ENCODE measurements at regions not wholly inside any gene's neighbourhood (a gene's known extent, or its start where the extent isn't known, plus 50 kb on each side); places are given as distances from the start of the nearest gene placed in this dataset.
"Not testable (repeated sequence)": the region's sequence is repeated elsewhere in the genome, so short reads cannot be mapped to it uniquely, and the experiment has no call there.

GRCh38 chr6:80504882-80505281, 398.4 kb downstream of the BCKDHB start:
- Histone ChIP-seq H3K4me3 (no peak overlapping the region), H3K27ac (no peak overlapping the region)
- TF ChIP-seq, protein P1, sequence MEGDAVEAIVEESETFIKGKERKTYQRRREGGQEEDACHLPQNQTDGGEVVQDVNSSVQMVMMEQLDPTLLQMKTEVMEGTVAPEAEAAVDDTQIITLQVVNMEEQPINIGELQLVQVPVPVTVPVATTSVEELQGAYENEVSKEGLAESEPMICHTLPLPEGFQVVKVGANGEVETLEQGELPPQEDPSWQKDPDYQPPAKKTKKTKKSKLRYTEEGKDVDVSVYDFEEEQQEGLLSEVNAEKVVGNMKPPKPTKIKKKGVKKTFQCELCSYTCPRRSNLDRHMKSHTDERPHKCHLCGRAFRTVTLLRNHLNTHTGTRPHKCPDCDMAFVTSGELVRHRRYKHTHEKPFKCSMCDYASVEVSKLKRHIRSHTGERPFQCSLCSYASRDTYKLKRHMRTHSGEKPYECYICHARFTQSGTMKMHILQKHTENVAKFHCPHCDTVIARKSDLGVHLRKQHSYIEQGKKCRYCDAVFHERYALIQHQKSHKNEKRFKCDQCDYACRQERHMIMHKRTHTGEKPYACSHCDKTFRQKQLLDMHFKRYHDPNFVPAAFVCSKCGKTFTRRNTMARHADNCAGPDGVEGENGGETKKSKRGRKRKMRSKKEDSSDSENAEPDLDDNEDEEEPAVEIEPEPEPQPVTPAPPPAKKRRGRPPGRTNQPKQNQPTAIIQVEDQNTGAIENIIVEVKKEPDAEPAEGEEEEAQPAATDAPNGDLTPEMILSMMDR (IDR thresholded peaks at IDR 0.05): no peak

DNA sequence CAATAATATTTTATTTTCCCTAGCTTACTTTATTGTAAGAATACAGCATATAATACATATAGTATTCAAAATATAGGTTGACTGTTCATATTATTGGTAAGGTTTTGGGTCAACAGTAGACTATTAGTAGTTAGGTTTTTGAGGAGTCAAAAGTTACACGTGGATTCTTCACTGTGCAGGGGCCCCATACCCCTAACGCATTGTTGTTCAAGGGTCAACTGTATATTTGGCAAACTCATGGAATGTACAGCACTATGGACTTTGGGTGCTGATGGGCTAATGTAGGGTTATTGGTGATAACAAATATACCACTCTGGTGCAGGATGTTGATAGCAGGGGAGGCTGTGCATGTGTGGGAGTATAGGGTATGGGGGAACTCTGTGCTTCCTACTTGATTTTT, 397.2 kb downstream of the BCKDHB start:
- TF ChIP-seq, protein P1 (IDR thresholded peaks at IDR 0.05): no peak
- DNase-seq: no peak
- no peak overlapping the region for H3K4me3 ChIP-seq
- no peaks in the 10 kb centered on the region for H3K27me3 ChIP-seq
- no peaks in the 10 kb centered on the region for H3K36me3 ChIP-seq
- ATAC-seq: no peak
- intact Hi-C loops (cut with DNase I): no loop called here
- no peaks in the 10 kb centered on the region for H3K9me3 ChIP-seq
- no peaks in the 10 kb centered on the region for H3K4me1 ChIP-seq
- no peak overlapping the region for H3K27ac ChIP-seq

More at GRCh38 chr6:80504882-80505281, 398.4 kb downstream of the BCKDHB start:
- Histone ChIP-seq H3K36me3 (no peaks in the 10 kb centered on the region), H3K27me3 (no peaks in the 10 kb centered on the region), H3K9me3 (no peaks in the 10 kb centered on the region), H3K4me1 (no peaks in the 10 kb centered on the region)
- DNase-seq (no peak), ATAC-seq (no peak)
- intact Hi-C loops (cut with DNase I): no loop called here

- no peaks in the 10 kb centered on the region for H3K4me1 ChIP-seq
- no peak overlapping the region for H3K4me3 ChIP-seq
- no peaks in the 10 kb centered on the region for H3K36me3 ChIP-seq
- TF ChIP-seq, protein P1 (IDR thresholded peaks at IDR 0.05): no peak
- H3K27ac ChIP-seq: no peak overlapping the region
- H3K27me3 ChIP-seq: no peaks in the 10 kb centered on the region
- no peaks in the 10 kb centered on the region for H3K9me3 ChIP-seq
- no peak for DNase-seq
- intact Hi-C loops (cut with DNase I): no loop called here
- ATAC-seq: no peak
These were observed 396.4 kb downstream of the BCKDHB start for GRCh38 chr6:80502871-80503270.

- no peaks in the 10 kb centered on the region for H3K4me1 ChIP-seq
- ATAC-seq: no peak
- no peak for DNase-seq
- intact Hi-C loops (cut with DNase I): no loop called here
- H3K9me3 ChIP-seq: no peaks in the 10 kb centered on the region
- TF ChIP-seq, protein P1 (IDR thresholded peaks at IDR 0.05): no peak
- no peak overlapping the region for H3K4me3 ChIP-seq
- H3K27me3 ChIP-seq: no peaks in the 10 kb centered on the region
- H3K27ac ChIP-seq: no peak overlapping the region
- H3K36me3 ChIP-seq: no peaks in the 10 kb centered on the region
These were observed 395.2 kb downstream of the BCKDHB start for GRCh38 chr6:80501636-80502035.

GRCh38 chr6:80497696-80498486, 391.4 kb downstream of the BCKDHB start:
- DNase-seq; H3K9me3 ChIP-seq; intact Hi-C loops (cut with DNase I); ATAC-seq; H3K4me3 ChIP-seq; H3K36me3 ChIP-seq; H3K27ac ChIP-seq; H3K4me1 ChIP-seq; H3K27me3 ChIP-seq: not testable (repeated sequence)

DNA sequence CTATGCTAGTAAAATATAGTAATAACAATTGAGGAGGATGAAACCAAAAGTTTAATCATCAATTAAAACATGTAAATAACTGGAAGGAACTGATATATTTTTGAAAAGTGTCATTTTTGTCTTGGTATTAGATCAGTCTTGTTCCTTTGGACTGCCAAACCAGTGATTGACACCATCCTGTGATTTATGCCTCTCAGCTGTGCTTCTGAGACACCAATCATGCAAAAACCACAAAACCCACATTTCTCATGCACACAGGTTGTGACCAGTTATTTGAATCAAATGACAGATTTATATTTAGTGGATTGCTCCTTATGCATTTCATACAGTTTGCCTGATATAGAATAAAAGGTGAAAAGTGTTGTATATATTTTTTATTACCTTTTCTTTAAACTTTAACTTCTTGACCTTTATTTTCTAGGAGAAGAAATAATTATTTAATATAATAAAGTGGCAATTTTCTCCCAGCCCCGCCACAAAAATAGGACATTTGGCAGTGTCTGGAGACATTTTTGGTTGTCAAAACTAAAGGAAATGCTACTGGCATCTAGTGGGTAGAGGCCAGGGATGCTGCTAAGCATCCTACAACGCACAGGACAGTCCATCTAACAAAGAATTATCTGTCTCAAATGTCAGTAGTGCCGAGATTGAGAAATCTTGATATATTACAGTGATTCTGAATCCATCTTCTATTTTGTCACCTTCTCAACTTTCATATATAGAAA, 383.6 kb downstream of the BCKDHB start:
- DNase-seq (no peak), ATAC-seq (no peak)
- TF ChIP-seq, protein P1 (IDR thresholded peaks at IDR 0.05): no peak
- Histone ChIP-seq H3K4me1 (no peaks in the 10 kb centered on the region), H3K4me3 (no peak overlapping the region), H3K27ac (no peak overlapping the region), H3K36me3 (no peaks in the 10 kb centered on the region), H3K27me3 (no peaks in the 10 kb centered on the region), H3K9me3 (no peaks in the 10 kb centered on the region)
- intact Hi-C loops (cut with DNase I): no loop called here

All from upper lobe of right lung (tissue), 1 donor.